ENCODE measurements at regions not wholly inside any gene's neighbourhood (a gene's known extent, or its start where the extent isn't known, plus 50 kb on each side); places are given as distances from the start of the nearest gene placed in this dataset.

- DNase-seq = no peak
These were observed 543.3 kb upstream of the PKDCC start for GRCh38 chr2:41504532-41504931.

- no peak for DNase-seq
These were observed 537.7 kb upstream of the PKDCC start for GRCh38 chr2:41510108-41510507.

- no peak for DNase-seq
These were observed 526.6 kb upstream of the PKDCC start for GRCh38 chr2:41521211-41521610.

GRCh38 chr2:41527525-41528323 lies 520.1 kb upstream of the PKDCC start:
- DNase-seq = no peak

- no peak for DNase-seq
These were observed 512.2 kb upstream of the PKDCC start for GRCh38 chr2:41535575-41535974.

- DNase-seq = no peak
These were observed 507.4 kb upstream of the PKDCC start for GRCh38 chr2:41540272-41540998.

- DNase-seq = no peak
These were observed 504.1 kb upstream of the PKDCC start for GRCh38 chr2:41543726-41544125.

- DNase-seq = no peak
These were observed 503.1 kb upstream of the PKDCC start for GRCh38 chr2:41544709-41545108.

GRCh38 chr2:41546031-41546430 lies 501.8 kb upstream of the PKDCC start:
- no peak for DNase-seq

GRCh38 chr2:41568648-41569047 lies 479.2 kb upstream of the PKDCC start:
- DNase-seq = no peak

GRCh38 chr2:41572154-41572553 lies 475.7 kb upstream of the PKDCC start:
- DNase-seq = no peak

GRCh38 chr2:41576423-41576822 lies 471.4 kb upstream of the PKDCC start:
- DNase-seq = no peak

- DNase-seq = no peak
These were observed 468.0 kb upstream of the PKDCC start for GRCh38 chr2:41579806-41580205.

- DNase-seq = no peak
These were observed 467.0 kb upstream of the PKDCC start for GRCh38 chr2:41580806-41581205.

GRCh38 chr2:41595240-41595639 lies 452.6 kb upstream of the PKDCC start:
- no peak for DNase-seq

GRCh38 chr2:41597680-41598079 lies 450.1 kb upstream of the PKDCC start:
- DNase-seq = no peak

GRCh38 chr2:41598161-41598894 lies 449.5 kb upstream of the PKDCC start:
- DNase-seq = no peak

- DNase-seq = no peak
These were observed 447.4 kb upstream of the PKDCC start for GRCh38 chr2:41600460-41600859.

GRCh38 chr2:41602341-41602740 lies 445.5 kb upstream of the PKDCC start:
- no peak for DNase-seq

- no peak for DNase-seq
These were observed 442.5 kb upstream of the PKDCC start for GRCh38 chr2:41605311-41605710.

- no peak for DNase-seq
These were observed 441.9 kb upstream of the PKDCC start for GRCh38 chr2:41605914-41606313.

- DNase-seq = no peak
These were observed 437.2 kb upstream of the PKDCC start for GRCh38 chr2:41610501-41611190.

- DNase-seq = no peak
These were observed 429.1 kb upstream of the PKDCC start for GRCh38 chr2:41618754-41619153.
